ENCODE measurements at regions not wholly inside any gene's neighbourhood (a gene's known extent, or its start where the extent isn't known, plus 50 kb on each side); places are given as distances from the start of the nearest gene placed in this dataset.

GRCh38 chr13:111911121-111911720 is 155.7 kb upstream of the SOX1 start:
- Histone ChIP-seq H3K79me2 (ENCODE audit: control insufficient read depth, insufficient read depth, low read length) (no peaks in the 10 kb centered on the region), H3K9ac (ENCODE audit: low read length) (no peak overlapping the region), H3K4me1 (ENCODE audit: control insufficient read depth in 2 of 2, insufficient read depth in 2 of 2, low read length in 2 of 2) (no peaks in the 10 kb centered on the region), H3K36me3 (replicated peaks in 1 of 2; ENCODE audit: control extremely low read depth in 1 of 2, control insufficient read depth in 1 of 2, extremely low read depth in 1 of 2, insufficient read depth in 2 of 2, low read length in 1 of 2) (no peaks in the 10 kb centered on the region), H3K4me3 (ENCODE audit: control extremely low read depth in 1 of 5, extremely low read depth in 1 of 5, insufficient read depth in 1 of 5, low read depth in 2 of 5, low read length in 4 of 5) (no peak overlapping the region), H3K9me3 (ENCODE audit: control extremely low read depth in 1 of 3, control insufficient read depth in 2 of 3, insufficient read depth in 1 of 3, low read length in 2 of 3) (peaks cover 0 to 38% (median 0%) of the 10 kb centered on the region in 3 donors), H4K20me1 (ENCODE audit: control insufficient read depth, insufficient read depth, low read length, poor library complexity, severe bottlenecking) (no peaks in the 10 kb centered on the region), H3K27me3 (replicated peaks in 1 of 4; ENCODE audit: control extremely low read depth in 1 of 4, control insufficient read depth in 3 of 4, insufficient read depth in 4 of 4, low read length in 3 of 4) (no peaks in the 10 kb centered on the region), H3K27ac (ENCODE audit: low read length in 2 of 2) (no peak overlapping the region), H2AFZ (ENCODE audit: insufficient read depth, low read depth, low read length, poor library complexity, severe bottlenecking) (no peak overlapping the region), H3K4me2 (replicated peaks; ENCODE audit: low read depth, low read length, poor library complexity, severe bottlenecking) (no peak overlapping the region)
- TF ChIP-seq, protein P1, sequence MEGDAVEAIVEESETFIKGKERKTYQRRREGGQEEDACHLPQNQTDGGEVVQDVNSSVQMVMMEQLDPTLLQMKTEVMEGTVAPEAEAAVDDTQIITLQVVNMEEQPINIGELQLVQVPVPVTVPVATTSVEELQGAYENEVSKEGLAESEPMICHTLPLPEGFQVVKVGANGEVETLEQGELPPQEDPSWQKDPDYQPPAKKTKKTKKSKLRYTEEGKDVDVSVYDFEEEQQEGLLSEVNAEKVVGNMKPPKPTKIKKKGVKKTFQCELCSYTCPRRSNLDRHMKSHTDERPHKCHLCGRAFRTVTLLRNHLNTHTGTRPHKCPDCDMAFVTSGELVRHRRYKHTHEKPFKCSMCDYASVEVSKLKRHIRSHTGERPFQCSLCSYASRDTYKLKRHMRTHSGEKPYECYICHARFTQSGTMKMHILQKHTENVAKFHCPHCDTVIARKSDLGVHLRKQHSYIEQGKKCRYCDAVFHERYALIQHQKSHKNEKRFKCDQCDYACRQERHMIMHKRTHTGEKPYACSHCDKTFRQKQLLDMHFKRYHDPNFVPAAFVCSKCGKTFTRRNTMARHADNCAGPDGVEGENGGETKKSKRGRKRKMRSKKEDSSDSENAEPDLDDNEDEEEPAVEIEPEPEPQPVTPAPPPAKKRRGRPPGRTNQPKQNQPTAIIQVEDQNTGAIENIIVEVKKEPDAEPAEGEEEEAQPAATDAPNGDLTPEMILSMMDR (IDR thresholded peaks at IDR 0.05) = no peak
- no peak for TF ChIP-seq EZH2 (IDR thresholded peaks at IDR 0.05; ENCODE audit: borderline replicate concordance, insufficient read depth, low read depth, low read length, poor library complexity, severe bottlenecking)
- H3K4me3 Mint-ChIP-seq = no peak overlapping the region
- no peaks in the 10 kb centered on the region for H3K27me3 Mint-ChIP-seq
- no peaks in the 10 kb centered on the region for H3K4me1 Mint-ChIP-seq
- DNase-seq (no peak), ATAC-seq (ENCODE audit: low read depth) (no peak)
- H3K27ac Mint-ChIP-seq = no peak overlapping the region
- H3K9me3 Mint-ChIP-seq (ENCODE audit: insufficient read depth) = no peaks in the 10 kb centered on the region
- ChIA-PET CTCF (no interaction called here), POLR2A (no interaction called here)
- WGBS (ENCODE audit: insufficient coverage) = 90% methylated on average over 11 of the region's 11 CpGs
- intact Hi-C loops (cut with micrococcal nuclease) = no loop called here

- H3K4me2 ChIP-seq (replicated peaks; ENCODE audit: low read depth, low read length, poor library complexity, severe bottlenecking) = no peak overlapping the region
- no peak overlapping the region for H3K27ac Mint-ChIP-seq
- H3K4me3 Mint-ChIP-seq = no peak overlapping the region
- intact Hi-C loops (cut with micrococcal nuclease) = no loop called here
- H3K27ac ChIP-seq (ENCODE audit: low read length in 2 of 2) = no peak overlapping the region
- peaks cover 0 to 38% (median 0%) of the 10 kb centered on the region in 3 donors for H3K9me3 ChIP-seq (ENCODE audit: control extremely low read depth in 1 of 3, control insufficient read depth in 2 of 3, insufficient read depth in 1 of 3, low read length in 2 of 3)
- H2AFZ ChIP-seq (ENCODE audit: insufficient read depth, low read depth, low read length, poor library complexity, severe bottlenecking) = no peak overlapping the region
- H3K4me3 ChIP-seq (ENCODE audit: control extremely low read depth in 1 of 5, extremely low read depth in 1 of 5, insufficient read depth in 1 of 5, low read depth in 2 of 5, low read length in 4 of 5) = no peak overlapping the region
- no peaks in the 10 kb centered on the region for H3K27me3 ChIP-seq (replicated peaks in 1 of 4; ENCODE audit: control extremely low read depth in 1 of 4, control insufficient read depth in 3 of 4, insufficient read depth in 4 of 4, low read length in 3 of 4)
- no peaks in the 10 kb centered on the region for H3K27me3 Mint-ChIP-seq
- ATAC-seq (ENCODE audit: low read depth) (no peak), DNase-seq (no peak)
- H3K9me3 Mint-ChIP-seq (ENCODE audit: insufficient read depth) = no peaks in the 10 kb centered on the region
- H3K36me3 ChIP-seq (replicated peaks in 1 of 2; ENCODE audit: control extremely low read depth in 1 of 2, control insufficient read depth in 1 of 2, extremely low read depth in 1 of 2, insufficient read depth in 2 of 2, low read length in 1 of 2) = no peaks in the 10 kb centered on the region
- CTCF ChIA-PET = no interaction called here
- no peaks in the 10 kb centered on the region for H3K4me1 ChIP-seq (ENCODE audit: control insufficient read depth in 2 of 2, insufficient read depth in 2 of 2, low read length in 2 of 2)
- no peaks in the 10 kb centered on the region for H3K4me1 Mint-ChIP-seq
- no peak overlapping the region for H3K9ac ChIP-seq (ENCODE audit: low read length)
- WGBS (ENCODE audit: insufficient coverage) = 86% methylated on average over 10 of the region's 11 CpGs
- POLR2A ChIA-PET = no interaction called here
- no peak for TF ChIP-seq EZH2 (IDR thresholded peaks at IDR 0.05; ENCODE audit: borderline replicate concordance, insufficient read depth, low read depth, low read length, poor library complexity, severe bottlenecking)
- TF ChIP-seq, protein P1 (IDR thresholded peaks at IDR 0.05) = no peak
- H3K79me2 ChIP-seq (ENCODE audit: control insufficient read depth, insufficient read depth, low read length) = no peaks in the 10 kb centered on the region
- no peaks in the 10 kb centered on the region for H4K20me1 ChIP-seq (ENCODE audit: control insufficient read depth, insufficient read depth, low read length, poor library complexity, severe bottlenecking)
These were observed 155.0 kb upstream of the SOX1 start for GRCh38 chr13:111911754-111912452.

Measured in B cell (primary cell).